Stimulated activated CD4-positive, alpha-beta T cell treated with anti-CD3 and anti-CD28 coated beads, TNF-alpha, amount 100 ng/mL, for 48 hours (primary cell): ENCODE measurements at regions not wholly inside any gene's neighbourhood (a gene's known extent, or its start where the extent isn't known, plus 50 kb on each side); places are given as distances from the start of the nearest gene placed in this dataset.
"Not testable (repeated sequence)": the region's sequence is repeated elsewhere in the genome, so short reads cannot be mapped to it uniquely, and the experiment has no call there.

ENCODE experiments used
- DNase-seq, 3 donors: peaks; one replicate each; pipeline ENCODE4 v3.0.0-alpha.2; 2020; ENCODE audit warnings: low read depth in 3 of 3

DNA sequence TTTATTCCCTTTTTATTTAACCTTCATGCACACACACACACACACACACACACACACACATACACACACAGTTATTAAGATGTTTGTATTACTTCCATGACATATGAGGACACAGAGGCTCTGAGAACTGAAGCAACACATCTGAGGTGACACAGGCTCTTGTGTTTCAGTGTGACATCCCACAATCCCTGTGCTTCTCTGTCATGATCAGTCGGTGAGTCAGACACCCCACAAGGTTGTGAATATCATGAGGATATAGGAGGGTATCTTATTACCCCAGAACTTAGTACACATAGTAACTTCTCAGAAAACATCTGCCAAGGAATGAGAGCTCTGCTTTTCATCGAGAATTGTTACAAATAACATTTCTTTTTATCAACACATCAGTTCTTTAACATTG lies 459.3 kb downstream of the PLPP3 start:
- DNase-seq: no peak

GRCh38 chr1:56118676-56119075 lies 460.7 kb downstream of the PLPP3 start:
- not testable (repeated sequence) for DNase-seq

DNA sequence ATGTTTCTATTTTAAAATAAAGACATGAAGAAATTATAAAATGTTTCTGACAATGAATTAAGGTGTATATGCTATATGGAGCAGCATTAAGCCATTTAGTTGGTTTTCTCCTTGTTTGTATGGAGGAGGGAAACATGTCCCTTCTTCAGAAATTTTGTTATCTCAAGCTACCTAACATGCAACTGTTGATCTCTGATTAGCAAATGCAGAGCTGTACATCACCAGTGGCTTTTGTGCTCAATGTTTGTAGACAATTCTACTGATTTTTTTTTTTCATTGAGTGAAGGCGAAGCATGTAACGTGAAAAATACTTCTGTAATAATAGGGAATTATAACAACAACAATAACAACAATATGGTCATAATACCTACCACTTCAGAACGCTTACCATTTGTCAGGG lies 463.7 kb downstream of the PLPP3 start:
- no peak for DNase-seq

DNA sequence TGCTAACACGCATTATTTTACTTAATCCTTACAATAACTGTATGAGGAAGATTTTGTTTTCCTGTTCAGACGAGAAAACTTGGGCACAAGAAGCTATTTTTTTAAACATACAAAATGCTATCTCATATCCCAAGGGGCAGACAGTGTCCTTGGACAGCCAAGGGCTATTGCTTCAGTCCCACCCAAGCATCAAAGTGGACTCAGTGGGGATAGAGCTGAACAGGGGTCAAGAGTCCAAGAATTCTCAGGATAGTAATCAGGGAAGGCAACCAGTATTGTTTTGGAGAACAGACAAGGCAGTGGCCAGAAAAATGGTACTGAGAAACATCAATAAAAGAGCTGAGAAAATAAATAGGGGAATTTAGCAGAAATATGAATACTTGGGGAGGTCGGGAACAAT lies 465.7 kb downstream of the PLPP3 start:
- no peak for DNase-seq

- no peak for DNase-seq
Measured at GRCh38 chr1:56107275-56107638, 472.1 kb downstream of the PLPP3 start.

GRCh38 chr1:56106531-56107274 lies 472.7 kb downstream of the PLPP3 start:
- DNase-seq: no peak

DNA sequence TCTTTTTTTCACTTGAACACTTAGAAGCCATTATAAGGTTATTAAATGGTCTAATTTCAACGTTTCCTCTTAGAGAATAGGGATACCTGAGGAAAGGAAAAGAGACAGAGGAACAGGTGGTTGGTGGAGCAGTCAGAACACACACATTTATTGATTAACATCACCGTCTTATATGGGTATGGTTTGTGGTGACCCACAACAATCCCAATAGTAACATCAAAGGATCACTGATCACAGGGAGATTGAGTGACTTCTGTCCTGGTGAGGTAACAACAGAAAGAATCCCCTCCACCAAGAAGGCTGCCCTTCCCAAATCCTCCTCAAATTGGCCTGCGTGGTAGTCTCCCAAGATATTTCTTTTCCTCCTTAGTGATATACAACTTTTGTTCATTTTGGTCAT lies 474.0 kb downstream of the PLPP3 start:
- no peak for DNase-seq

GRCh38 chr1:56099766-56100265 lies 479.5 kb downstream of the PLPP3 start:
- no peak for DNase-seq

DNA sequence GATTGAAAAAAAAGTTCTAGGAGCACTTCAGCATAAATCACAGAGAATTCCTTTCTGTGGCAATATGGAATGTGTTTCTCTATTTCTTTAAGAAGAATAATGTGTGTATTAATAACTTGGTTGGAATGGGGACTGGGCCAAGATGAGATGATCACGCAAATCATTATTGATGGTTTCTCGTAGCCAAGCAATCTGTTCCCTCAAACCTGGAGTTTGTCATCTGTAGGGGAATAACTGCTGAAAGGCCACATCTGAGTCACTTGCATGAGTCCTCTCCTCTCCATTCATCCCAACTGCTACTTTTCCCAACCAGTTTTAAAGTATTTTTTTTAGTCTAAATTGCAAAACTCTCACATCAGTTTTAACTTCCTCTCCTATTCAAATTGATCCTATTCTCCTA lies 480.4 kb downstream of the PLPP3 start:
- DNase-seq: no peak

DNA sequence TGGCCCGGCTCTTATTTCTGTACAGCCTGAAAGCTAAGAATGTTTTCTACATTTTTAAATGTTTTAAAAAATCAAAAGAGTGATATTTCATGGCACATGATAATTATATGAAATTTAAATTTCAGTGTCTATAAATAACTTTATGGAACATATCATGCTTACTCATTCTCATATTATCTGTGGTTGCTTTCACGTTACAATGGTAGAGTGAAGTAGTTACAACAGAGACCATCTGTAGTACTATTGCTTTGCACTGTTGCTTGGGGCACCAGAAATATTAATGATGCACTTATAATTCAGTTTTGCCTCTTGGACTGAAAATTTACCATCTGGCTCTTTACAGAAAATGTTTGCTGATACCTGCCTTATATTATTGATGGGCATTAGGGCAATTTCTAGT lies 481.6 kb downstream of the PLPP3 start:
- no peak for DNase-seq

DNA sequence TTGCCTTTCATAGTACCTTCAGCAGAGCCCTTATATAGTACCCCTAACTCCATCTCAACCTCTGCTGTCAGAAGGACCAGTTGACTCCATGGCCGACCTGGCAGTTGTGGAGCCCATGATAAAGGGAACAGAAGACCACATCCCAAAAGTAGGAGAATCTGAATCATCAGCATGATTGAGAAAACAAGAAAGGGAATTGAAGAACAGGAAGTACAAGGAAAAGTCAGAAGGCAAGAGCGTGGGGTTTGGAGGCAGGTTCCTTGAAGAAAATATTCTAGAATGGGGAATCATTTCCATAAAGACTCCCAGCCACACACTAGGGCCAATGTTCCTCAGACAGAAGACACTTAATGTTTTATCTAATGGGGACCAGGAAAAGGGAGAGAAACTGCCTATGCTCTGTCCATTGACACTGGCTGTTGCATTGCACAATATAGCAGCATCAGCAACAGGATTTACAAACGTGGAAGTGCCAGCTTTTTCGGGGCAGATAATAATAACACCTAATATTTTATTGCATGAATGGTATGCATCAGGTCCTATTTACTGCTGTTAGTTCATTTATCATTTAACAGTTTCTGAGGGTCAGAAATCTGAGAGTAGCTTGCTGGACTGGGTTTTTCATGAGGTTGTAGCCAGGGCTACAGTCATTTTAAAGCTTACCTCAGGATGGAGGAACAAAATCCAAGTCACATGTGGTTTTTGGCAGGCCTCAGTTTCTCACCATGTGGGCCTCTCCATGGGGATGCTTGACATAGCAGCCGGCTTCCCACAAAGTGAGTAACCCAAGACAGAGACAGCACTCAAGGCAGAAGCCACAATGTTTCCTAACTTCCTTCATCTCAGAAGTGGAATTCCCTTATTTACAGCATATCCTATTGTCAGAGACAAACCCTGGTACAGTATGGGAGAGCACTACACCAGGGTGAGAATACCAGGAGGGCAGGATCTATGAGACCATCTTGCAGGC lies 483.4 kb downstream of the PLPP3 start:
- no peak for DNase-seq

DNA sequence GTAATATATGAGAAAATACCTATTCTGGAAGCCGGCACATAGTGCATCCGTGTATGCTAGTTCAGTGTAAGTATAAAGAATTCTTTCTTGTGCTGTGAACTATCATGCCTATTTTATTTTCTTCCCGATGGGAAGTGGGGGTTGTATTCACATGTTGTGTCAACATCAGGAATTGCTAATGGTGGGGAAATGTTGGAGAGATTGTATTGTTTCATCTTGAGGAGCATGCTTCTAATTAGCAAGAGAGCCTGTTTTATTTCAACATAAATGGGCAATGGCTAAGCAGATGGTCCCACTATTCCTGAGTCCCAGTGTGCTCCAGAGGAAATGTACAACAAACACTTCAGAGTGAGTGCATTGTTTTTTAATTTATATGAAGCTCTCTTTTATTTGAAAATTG lies 485.2 kb downstream of the PLPP3 start:
- no peak for DNase-seq

DNA sequence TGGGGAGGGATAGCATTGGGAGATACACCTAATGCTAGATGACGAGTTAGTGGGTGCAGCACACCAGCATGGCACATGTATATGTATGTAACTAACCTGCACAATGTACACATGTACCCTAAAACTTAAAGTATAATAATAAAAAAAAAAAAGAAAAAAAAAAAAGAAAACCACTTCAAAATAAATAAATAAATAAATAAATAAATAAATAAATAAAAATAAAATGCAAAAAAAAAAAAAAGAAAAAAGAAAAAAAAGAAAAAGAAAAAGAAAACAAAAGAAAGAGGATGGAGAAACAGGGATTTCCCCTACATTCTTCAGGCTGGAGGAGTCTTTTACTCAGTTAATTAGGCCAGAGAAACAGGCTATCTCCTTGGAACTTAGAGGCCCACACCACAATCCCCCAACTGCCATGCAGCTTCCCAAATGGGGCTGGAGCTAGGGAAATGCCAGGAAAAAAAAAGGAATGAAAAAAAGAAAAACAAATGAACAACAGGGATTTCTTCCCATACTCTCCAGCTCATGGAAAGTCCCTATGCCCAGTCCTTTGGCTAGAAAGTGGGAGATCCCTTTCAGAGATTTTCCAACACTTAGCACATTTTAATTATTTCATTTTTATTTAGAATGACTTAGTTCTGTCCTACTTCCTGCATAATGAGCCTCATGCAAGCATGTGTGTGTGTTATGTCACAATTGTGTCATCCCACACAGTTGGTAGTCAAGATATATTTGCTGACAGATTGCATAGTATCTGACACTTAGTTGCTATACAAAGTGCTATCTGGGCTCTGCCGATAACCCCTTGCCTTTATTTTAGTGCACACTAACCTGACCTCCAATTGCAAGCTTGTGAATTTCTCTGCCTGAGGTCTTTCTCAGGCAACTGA lies 486.4 kb downstream of the PLPP3 start:
- DNase-seq: no peak

- not testable (repeated sequence) for DNase-seq
Measured at GRCh38 chr1:56089826-56090225, 489.5 kb downstream of the PLPP3 start.

- no peak for DNase-seq
Measured at GRCh38 chr1:56084246-56084645, 495.1 kb downstream of the PLPP3 start.

- no peak for DNase-seq
Measured at GRCh38 chr1:56081736-56082135, 497.6 kb downstream of the PLPP3 start.

DNA sequence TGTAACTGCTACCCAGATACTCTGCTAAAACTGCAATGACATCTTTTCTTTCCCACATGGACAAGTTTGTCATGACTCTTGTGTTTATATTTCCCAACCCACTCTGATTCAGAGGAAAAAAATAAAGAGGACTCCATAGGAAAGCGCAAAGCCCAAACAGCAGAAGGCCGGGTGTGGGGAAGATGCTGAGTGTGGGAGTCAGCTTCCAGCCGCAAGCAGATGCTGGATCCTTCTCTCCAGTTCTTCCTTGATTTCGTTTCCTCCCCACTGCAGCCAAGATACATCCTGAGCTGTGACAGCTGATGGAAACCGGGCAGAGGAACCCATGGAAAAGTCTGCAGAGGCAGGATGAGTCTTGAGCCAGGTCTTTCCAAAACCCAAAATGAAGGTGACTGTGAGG lies 498.2 kb downstream of the PLPP3 start:
- no peak for DNase-seq

GRCh38 chr1:56080123-56080522 lies 499.2 kb downstream of the PLPP3 start:
- DNase-seq: no peak

DNA sequence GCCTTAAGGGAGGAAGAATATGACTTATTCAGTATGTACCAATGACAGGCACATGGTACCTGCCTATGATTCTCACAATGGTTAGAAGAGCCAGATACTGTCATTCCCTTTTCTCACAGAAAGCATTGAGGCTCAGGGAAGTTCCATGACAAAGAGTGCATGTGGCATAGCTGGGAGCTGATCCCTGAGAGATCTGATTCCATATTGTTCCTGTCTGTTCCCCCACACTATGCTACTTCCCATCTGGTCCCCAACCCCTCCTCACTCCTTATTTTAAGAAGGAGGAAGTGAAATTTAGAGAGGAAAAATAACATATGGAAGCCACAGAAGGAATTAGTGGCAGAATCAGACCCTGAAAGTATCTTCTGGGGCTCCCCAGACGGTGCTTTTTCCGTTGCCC lies 500.0 kb downstream of the PLPP3 start:
- no peak for DNase-seq

- no peak for DNase-seq
Measured at GRCh38 chr1:56077206-56077605, 502.2 kb downstream of the PLPP3 start.

GRCh38 chr1:56074007-56074651 lies 505.2 kb downstream of the PLPP3 start:
- no peak for DNase-seq
